AG20443 (cell line): ENCODE measurements at regions not wholly inside any gene's neighbourhood (a gene's known extent, or its start where the extent isn't known, plus 50 kb on each side); places are given as distances from the start of the nearest gene placed in this dataset.
A peak's percentile ranks its signal among the peaks of the same experiment; 100 is the strongest.
"Not testable (repeated sequence)": the region's sequence is repeated elsewhere in the genome, so short reads cannot be mapped to it uniquely, and the experiment has no call there.

ENCODE experiments used
- DNase-seq: peaks from one replicate; pipeline ENCODE4 v3.0.0; 2012; ENCODE audit warnings: low spot score, mixed read lengths

DNA sequence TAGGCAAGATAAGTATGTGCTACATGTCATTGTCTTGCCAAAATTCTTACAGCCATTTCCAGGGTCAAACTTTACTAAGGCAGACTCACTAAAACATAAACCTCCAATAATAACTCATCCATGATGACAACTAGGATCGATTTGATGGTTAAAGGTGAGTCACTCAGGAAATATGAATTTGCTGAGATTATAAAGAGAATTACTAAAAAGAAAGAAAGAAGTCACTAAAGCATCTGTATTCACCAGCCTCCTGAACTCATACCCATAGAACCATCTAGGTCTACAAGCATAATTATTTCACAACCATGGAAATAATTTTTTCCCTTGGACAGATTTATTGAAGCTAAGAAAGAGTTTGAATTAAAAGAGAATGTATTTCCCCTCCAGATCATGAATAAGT is 258.6 kb downstream of the TLE1 start:
- DNase-seq, result no peak

DNA sequence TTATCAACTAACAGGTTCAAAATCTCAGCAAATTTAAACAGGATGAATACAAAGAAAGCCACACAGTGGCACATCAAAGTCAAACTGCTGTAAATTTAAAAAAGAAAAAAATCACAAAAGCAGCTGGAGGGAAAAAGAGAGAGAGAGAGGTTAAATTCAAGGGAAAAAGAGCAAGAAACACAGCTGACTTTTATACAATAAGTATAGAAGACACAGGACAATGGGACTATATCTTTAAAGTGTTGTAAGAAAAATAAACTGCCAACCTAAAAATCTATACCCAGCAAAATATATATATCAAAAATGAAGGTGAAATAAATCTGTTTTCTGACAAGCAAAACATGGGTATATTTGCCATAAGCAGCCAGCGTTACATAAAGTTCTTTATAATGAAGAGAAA is 261.5 kb downstream of the TLE1 start:
- no peak for DNase-seq

DNA sequence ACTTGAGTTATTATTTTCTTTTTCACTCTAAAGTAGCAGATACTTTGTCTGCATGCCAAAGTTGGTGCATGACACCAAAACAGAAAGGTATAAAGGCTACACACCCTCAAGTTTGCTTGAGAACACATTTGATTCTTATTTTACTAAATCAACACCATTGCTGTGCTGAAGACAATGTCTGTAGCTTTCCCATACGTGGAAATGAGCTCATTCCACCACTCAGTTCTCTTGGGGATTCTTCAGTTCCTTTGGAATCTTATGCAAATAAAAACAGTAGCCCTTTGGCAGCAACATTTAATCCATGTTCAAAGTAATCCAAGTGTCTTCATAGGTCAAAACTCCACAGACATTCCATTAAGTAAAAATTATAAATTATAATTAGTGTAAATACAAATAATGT is 264.9 kb downstream of the TLE1 start:
- no peak for DNase-seq

DNA sequence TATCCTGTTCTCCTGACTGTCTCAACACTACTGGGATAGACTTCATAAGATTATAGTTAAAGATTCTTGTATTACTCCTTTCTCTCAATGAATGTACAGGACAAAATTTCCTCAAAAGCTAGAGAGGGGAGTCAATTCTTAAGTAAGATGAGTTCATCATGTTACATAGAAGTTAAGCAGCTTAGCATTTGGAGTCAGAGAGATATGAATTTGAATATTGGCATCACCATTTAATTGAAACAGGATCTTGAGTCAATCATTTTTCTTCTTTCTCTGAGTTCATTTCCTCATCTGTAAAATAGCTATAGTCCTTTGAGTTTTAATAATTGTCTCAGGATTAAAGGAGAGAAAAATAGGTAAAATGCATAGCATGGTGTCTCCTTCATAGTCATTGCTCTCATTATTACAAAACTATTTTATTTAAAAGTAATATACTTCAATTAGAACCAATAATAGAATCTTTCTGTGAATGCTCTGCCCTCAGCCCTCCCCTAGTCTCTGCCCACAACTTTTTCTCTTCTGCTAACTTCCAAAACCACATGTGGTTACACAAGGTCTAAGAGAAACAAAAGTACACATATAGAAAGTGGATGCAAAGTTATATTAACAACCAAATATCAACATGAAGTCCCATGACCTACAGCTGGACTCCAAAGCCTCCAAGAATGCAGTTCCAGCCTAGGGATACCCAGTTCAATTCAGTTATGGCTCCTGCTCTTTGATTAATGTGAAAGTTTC is 265.6 kb downstream of the TLE1 start:
- DNase-seq, result no peak

DNA sequence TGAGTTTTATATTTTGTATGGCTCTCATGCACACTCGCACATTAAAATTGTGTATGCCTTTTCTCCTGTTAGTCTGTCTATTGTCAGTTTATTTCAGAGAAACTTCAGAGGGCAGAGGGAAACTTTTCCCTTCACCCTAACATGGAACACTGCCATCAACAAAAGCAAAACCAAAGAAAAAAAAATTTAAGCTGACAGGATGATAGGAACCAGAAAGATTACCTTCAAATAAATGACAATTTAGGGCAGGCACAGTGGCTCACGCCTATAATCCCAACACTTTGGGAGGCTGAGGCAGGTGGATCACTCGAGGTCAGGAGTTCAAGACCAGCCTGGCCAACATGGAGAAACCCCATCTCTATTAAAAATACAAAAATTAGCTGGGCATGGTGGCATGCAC is 268.3 kb downstream of the TLE1 start:
- not testable (repeated sequence) for DNase-seq

- no peak for DNase-seq
Observed at GRCh38 chr9:81420024-81420423, 269.3 kb downstream of the TLE1 start.

DNA sequence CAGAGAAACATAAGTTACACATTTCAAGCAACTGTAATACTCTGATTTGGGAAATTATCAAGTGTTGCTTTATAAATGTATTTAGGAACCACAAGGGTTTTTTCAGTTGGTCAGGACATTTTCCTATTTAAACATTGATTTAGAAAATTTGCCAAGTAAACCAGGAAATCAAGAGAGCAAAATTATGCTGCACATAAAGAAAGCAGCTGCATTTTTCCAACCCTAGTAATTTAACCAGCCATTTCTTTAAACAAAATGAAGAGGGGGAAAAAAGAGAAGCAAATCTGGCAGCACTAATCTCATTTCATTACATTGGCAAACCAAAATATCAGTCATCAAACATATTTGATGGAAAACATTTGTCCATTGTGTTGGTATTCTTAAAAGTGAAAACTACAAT is 271.4 kb downstream of the TLE1 start:
- DNase-seq, result no peak

- no peak for DNase-seq
Observed at GRCh38 chr9:81417299-81417675, 272.1 kb downstream of the TLE1 start.

DNA sequence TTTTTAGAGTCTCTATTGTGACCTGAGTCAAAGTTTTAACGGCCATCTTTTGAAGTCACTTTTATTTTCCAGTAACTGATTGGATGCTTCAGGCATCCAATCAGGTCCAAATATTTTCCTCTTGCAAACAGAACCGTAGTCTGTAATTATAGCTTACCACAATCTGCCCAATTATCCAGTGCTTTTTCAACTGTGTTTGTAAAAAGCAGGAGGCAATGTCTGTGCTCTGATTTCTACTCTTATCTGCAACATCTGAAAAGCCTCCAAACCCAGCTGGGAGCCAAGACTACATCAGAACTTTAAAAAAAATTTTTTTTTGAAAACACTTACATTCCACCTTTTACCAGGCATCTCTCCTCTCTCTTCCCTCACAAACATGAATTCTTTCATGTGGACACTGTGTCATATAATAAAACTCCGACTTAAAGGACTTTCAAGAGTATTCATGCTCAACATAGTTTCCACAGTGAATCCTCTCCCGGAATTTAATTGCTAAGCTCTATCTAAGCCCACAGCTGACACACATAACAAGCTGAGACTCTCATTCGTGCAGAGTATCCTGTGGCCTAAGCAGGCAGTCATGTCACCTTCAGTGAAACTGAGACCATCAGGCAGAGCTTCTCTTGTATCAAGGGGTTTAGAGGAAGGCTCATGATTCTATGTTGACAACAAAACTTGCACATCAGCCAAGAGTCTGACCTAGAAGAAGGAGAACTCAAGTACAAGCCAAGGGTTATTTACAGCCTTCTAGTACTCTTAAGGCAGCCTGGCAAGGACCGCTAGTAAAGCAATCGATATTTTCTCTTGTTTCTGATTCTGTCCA is 272.7 kb downstream of the TLE1 start:
- DNase-seq, result peak; percentile 9

DNA sequence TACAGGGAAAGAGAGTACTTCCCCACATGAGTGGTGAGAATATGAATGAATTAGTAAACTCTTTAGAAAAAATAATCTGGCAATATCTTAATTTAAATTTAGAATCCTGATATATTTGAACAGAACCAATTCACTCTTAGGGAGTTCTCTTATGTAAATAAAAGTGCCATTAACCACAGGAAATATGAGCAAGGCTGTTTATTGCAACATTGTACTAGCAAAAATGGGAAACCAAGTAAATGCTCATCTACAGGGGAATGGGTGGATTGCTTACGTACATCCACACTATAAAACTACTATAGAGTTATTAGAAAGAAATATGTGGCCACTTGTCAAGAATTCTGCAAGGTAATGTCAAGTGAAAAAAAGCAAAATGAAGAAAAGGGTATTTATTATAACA is 274.5 kb downstream of the TLE1 start:
- no peak for DNase-seq

DNA sequence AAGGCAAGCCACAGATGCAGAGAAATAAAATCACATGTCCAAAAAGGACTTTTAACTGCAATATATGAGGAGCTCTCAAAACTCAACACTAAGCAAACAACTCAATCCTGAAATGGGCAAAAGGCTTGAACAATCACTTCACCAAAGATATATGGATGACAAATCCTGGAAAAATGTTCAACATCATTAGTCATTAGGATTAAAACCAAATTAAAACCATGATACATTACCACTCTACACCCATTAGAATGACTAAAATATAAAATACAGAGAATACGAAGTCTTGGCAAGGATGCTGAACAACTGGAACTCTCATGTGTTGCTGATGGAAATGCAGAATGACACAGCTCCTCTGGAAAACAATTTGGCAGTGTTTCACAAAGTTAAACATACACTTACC is 277.4 kb downstream of the TLE1 start:
- no peak for DNase-seq

- peak; percentile 51 for DNase-seq
Observed at GRCh38 chr9:81410201-81410600, 279.1 kb downstream of the TLE1 start.

- DNase-seq, result no peak
Observed at GRCh38 chr9:81408951-81409350, 280.4 kb downstream of the TLE1 start.

DNA sequence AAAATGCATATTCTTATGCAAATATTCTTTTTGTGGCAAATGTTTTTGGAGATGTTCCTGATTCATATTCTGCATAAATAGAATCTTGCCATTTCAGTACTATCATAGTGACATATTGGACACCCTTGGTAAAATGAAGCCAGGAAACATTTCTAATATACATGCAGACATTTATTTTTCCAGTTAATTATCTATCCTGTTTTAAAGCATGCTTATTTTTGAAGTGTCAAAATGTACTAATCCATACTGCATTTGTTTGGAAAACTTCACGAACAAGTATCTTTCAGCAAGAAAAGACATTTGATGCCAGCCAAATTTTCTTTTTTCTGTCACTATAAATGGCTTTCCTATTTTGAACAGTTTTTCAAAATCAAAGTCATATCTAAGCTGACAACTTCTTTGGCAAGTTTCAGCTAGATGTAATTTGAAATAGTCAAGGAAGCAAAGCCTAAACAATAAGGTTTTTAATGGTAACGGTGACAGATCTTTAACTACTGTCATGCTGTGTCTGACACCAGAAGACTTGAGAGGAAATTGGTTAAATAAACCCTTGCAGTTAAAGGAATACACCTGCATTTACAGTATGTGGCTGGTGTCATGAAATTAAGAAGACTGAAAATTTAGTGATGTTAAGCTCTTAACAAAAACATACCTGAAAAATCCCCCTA is 284.3 kb downstream of the TLE1 start:
- DNase-seq, result no peak

DNA sequence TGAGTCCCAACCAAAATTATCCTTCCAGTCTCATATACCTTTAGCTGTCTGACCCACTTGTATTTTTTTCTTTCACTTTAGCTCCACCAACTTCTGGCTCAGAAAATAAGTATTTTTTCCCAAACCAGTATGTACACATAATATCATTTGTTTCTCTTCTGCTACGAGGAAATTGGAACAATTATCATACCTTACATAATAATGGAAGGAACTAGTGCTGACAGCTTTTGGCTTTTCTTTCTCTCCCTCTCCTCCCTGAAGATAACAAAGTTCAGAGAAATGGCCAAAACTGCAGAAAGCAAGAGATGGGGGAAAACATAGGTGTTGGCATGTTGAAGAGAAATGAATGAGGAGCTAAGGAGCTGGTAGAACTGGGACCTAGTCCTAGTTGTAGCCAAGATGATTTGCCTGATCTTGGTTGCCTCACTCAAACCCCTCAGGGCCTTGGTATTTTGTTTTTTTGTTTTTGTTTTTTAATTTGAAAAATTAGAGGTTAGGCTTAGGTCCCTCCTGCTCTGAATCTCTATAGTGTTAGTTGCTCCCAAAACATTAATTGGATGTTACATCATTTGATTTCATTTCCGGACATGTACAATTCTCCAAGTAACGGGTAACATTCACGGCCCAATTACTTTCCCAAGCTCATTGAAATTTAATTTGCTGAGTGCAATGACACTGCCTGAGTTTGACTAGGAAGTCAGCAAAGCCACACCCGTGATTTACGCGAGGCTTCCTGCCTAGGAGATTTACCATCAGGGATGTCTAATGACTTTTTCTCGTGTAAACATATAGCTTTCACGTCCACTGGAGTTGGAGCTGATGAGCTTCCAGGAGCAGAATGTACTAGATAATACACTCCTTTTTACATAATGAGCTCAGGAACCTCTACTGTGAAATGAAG is 291.6 kb downstream of the TLE1 start:
- no peak for DNase-seq

DNA sequence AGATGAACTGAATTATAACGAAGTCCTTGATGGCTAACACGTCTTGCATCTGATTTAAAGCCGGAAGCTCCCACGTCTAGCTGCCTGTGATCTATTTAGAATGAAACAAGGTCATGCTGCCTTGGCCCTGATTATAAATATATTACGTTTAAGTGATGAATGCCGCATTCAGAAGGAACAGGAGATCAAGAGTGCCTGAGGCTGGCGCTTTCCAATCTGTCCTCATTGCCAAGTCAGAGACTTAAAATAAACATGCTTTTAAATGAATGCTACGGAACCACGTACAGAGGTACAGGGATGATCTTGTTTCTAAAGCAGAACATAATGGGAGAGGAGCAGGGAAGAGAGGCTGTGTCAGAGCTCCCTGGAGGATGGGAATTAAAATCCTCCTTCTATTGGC is 292.8 kb downstream of the TLE1 start:
- DNase-seq, result no peak

DNA sequence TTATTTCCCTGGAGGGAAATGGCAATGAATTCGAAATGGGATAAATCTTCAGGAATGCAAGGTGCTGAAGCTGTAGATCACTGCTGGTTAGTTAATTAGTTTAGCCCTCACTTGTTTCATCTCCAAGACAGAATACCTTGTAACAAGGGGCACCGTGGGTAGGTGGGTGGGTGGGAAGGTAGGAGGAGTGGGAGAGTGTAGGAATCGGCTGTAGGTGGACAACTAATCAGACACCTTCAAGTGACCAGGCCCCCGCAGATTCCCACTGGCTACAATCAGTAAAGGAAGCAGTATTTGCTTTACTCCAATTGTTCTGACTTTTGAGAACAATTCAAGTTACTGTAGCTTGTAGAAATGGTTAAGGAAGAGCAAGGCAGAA is 293.7 kb downstream of the TLE1 start:
- no peak for DNase-seq

DNA sequence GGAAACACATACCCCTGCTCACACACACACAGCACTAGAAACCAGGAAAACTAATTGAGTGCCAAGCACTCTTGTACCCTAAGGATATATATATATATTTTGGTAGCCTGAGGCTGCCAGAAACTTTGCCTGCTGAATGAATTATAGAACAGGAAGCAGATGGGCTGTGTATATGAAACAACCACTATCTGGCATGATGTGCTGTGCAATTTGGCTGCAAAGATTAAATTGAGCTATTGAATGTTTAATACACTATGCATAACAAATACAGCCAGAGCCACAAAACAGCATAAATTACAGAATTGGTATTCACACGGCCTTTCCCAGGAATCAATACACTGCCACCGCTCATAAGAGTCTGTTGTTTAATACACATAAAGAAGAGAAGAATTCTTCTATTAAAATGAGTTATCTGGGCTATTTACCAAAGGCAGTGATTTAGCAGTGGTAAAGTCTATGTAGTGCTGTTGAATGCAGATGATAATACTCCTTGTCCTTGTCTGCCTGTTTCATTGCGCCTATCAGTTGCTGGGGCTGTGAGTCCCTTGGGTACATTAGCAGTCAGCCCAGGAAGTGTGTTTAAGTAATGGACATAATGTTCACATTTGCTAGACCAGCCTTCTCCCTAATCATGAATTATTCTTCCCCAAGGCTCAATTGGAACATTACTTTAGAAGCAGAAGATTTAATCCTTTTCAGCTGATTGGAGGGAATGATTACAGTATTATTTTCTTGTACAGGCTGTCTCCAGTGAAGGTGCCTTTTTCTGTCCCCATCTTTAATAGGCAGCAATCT is 294.3 kb downstream of the TLE1 start:
- DNase-seq, result no peak

DNA sequence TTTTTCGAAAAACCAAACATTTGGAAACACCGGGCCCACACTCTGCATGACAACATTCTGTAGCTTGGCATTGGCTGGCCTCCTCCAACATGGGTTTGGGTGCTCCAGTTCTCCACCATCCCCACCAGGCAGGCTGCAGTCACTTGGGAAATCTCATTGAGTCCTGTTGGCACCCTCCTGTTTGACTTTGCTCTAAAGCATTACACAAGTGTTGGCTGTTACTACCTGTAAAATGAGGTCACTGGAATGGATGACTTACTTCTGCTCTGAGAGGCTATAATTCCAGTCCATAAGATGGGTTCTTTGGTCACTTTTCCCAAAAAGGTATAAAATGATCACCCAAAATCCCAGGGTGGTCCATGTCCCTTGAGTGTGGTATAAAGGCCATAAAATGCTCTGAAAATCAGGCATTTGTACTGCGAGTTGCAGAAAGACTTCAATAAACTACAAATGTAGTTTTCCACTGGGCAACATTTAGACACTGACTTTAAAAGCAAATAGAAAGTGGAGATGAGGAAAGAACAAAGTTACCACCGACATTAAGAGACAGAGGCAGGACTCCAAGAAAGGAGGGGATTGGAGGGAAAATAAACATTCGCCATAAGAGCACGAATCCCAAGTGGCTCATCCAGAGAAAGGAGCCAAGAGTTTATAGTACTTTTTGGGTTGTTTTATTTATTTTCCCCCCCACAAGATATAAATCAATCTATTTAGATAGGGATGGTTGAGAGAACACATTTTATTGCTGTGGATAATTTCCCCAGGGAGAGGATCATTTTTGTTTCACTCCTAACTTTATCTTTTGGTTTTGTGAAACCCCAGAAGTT is 295.1 kb downstream of the TLE1 start:
- no peak for DNase-seq

GRCh38 chr9:81391457-81391825 is 297.9 kb downstream of the TLE1 start:
- DNase-seq, result no peak
